ENCODE measurements at regions not wholly inside any gene's neighbourhood (a gene's known extent, or its start where the extent isn't known, plus 50 kb on each side); places are given as distances from the start of the nearest gene placed in this dataset.

- intact Hi-C loops (cut with DNase I), result no loop called here
Observed at GRCh38 chr4:159483110-159483781, 380.4 kb downstream of the RAPGEF2 start.

GRCh38 chr4:159483782-159484741 lies 381.2 kb downstream of the RAPGEF2 start:
- WGBS, result 67% methylated on average over 6 of the region's 6 CpGs
- TF ChIP-seq POLR2A (IDR thresholded peaks at IDR 0.05; ENCODE audit: low read depth) (no peak), CTCF (IDR thresholded peaks at IDR 0.05) (no peak), EP300 (IDR thresholded peaks at IDR 0.05) (no peak), POLR2AphosphoS5 (IDR thresholded peaks at IDR 0.05) (no peak)
- H3K36me3 ChIP-seq, result no peaks in the 10 kb centered on the region
- H3K9me3 ChIP-seq, result no peaks in the 10 kb centered on the region
- H3K4me3 ChIP-seq, result no peak overlapping the region
- H3K27me3 ChIP-seq, result peaks cover 0 to 16% (median 0%) of the 10 kb centered on the region in 4 donors
- DNase-seq (ENCODE audit: extremely low spot score), result no peak
- intact Hi-C loops (cut with DNase I), result no loop called here
- H3K27ac ChIP-seq (replicated peaks in 1 of 4), result no peak overlapping the region
- peaks cover 0 to 6% (median 2%) of the 10 kb centered on the region in 4 donors for H3K4me1 ChIP-seq

More at GRCh38 chr4:159483110-159483781, 380.4 kb downstream of the RAPGEF2 start:
- H3K27me3 ChIP-seq, result peaks cover 0 to 16% (median 0%) of the 10 kb centered on the region in 4 donors
- DNase-seq (ENCODE audit: extremely low spot score), result no peak
- no peaks in the 10 kb centered on the region for H3K9me3 ChIP-seq
- no peak overlapping the region for H3K4me3 ChIP-seq
- H3K4me1 ChIP-seq, result peaks cover 0 to 6% (median 2%) of the 10 kb centered on the region in 4 donors
- 49% methylated on average over 5 of the region's 5 CpGs for WGBS
- no peaks in the 10 kb centered on the region for H3K36me3 ChIP-seq
- H3K27ac ChIP-seq (replicated peaks in 1 of 4), result no peak overlapping the region
- TF ChIP-seq POLR2A (IDR thresholded peaks at IDR 0.05; ENCODE audit: low read depth) (no peak), POLR2AphosphoS5 (IDR thresholded peaks at IDR 0.05) (no peak), CTCF (IDR thresholded peaks at IDR 0.05) (no peak), EP300 (IDR thresholded peaks at IDR 0.05) (no peak)

- no peak for DNase-seq (ENCODE audit: extremely low spot score)
- TF ChIP-seq POLR2AphosphoS5 (IDR thresholded peaks at IDR 0.05), result no peak
- TF ChIP-seq CTCF (IDR thresholded peaks at IDR 0.05), result no peak
- TF ChIP-seq POLR2A (IDR thresholded peaks at IDR 0.05; ENCODE audit: low read depth), result no peak
- no peak for TF ChIP-seq EP300 (IDR thresholded peaks at IDR 0.05)
- peaks cover 0 to 16% (median 0%) of the 10 kb centered on the region in 4 donors for H3K27me3 ChIP-seq
- no peaks in the 10 kb centered on the region for H3K9me3 ChIP-seq
- H3K36me3 ChIP-seq, result no peaks in the 10 kb centered on the region
- no peak overlapping the region for H3K27ac ChIP-seq (replicated peaks in 1 of 4)
- intact Hi-C loops (cut with DNase I), result no loop called here
- WGBS, result 63% methylated on average over 2 of the region's 2 CpGs
- H3K4me3 ChIP-seq, result no peak overlapping the region
- H3K4me1 ChIP-seq, result peaks cover 0 to 6% (median 2%) of the 10 kb centered on the region in 4 donors
Observed at GRCh38 chr4:159484864-159485263, 382.0 kb downstream of the RAPGEF2 start.

- peaks cover 0 to 6% (median 2%) of the 10 kb centered on the region in 4 donors for H3K4me1 ChIP-seq
- peaks cover 0 to 5% (median 1%) of the 10 kb centered on the region in 4 donors for H3K9me3 ChIP-seq
- intact Hi-C loops (cut with DNase I), result no loop called here
- H3K27me3 ChIP-seq, result peaks cover 0 to 16% (median 0%) of the 10 kb centered on the region in 4 donors
- peak; percentile 64 to 74 (median 67) for TF ChIP-seq CTCF (IDR thresholded peaks at IDR 0.05)
- no peak for TF ChIP-seq POLR2AphosphoS5 (IDR thresholded peaks at IDR 0.05)
- no peak overlapping the region for H3K4me3 ChIP-seq
- no peak overlapping the region for H3K27ac ChIP-seq (replicated peaks in 1 of 4)
- 8% methylated on average over 8 of the region's 8 CpGs for WGBS
- DNase-seq (ENCODE audit: extremely low spot score), result no peak
- H3K36me3 ChIP-seq, result no peaks in the 10 kb centered on the region
Observed at GRCh38 chr4:159487284-159487747, 384.4 kb downstream of the RAPGEF2 start.

Data from esophagus muscularis mucosa (tissue), 4 donors.